DND-41 (cell line): ENCODE measurements at regions not wholly inside any gene's neighbourhood (a gene's known extent, or its start where the extent isn't known, plus 50 kb on each side); places are given as distances from the start of the nearest gene placed in this dataset.

Experiments
- ATAC-seq: fragments of 200-7000 bp; cut with Tn5 transposase; 3 replicates; pipeline ENCODE4 v1.9.1; 2021; ENCODE audit warnings: low read depth; ENCODE audit not compliant: insufficient read depth
- DNase-seq: peaks from one replicate; pipeline ENCODE4 v3.0.0-alpha.2; 2020
- H2AFZ ChIP-seq: 2 replicates; pipeline ENCODE4 v1.6.0; 2012; ENCODE audit warnings: low read depth, low read length
- H3K27ac ChIP-seq: 2 replicates; pipeline ENCODE4 v1.5.1; 2012; ENCODE audit warnings: low read length, inconsistent platforms
- H3K27me3 ChIP-seq: fragments of 200-600 bp; sonication (generic); 2 replicates; pipeline ENCODE4 v1.6.0; 2012; ENCODE audit warnings: low read length, mild to moderate bottlenecking, inconsistent platforms; ENCODE audit not compliant: insufficient read depth, poor library complexity
- H3K36me3 ChIP-seq: 2 replicates; pipeline ENCODE4 v1.5.1; 2012; ENCODE audit warnings: low read length, inconsistent platforms; ENCODE audit not compliant: insufficient read depth
- H3K4me1 ChIP-seq: 2 replicates; pipeline ENCODE4 v1.5.1; 2012; ENCODE audit warnings: mild to moderate bottlenecking, low read length; ENCODE audit not compliant: insufficient read depth
- H3K4me2 ChIP-seq: 2 replicates; pipeline ENCODE4 v1.6.0; 2012; ENCODE audit warnings: mild to moderate bottlenecking, moderate library complexity, low read length, inconsistent platforms; ENCODE audit not compliant: insufficient read depth
- H3K4me3 ChIP-seq, 2 experiments: fragments of 200-600 bp in 1 of 2; shearing (Covaris generic) in 1 of 2; 2 replicates each; pipeline ENCODE4 v1.5.1; 2012 to 2016; ENCODE audit warnings: inconsistent platforms in 2 of 2, low read length in 2 of 2, mild to moderate bottlenecking in 2 of 2, low read depth in 1 of 2, moderate library complexity in 1 of 2
- H3K79me2 ChIP-seq: 2 replicates; pipeline ENCODE4 v1.6.0; 2012; ENCODE audit warnings: low read length, inconsistent platforms; ENCODE audit not compliant: insufficient read depth
- H3K9ac ChIP-seq: 2 replicates; pipeline ENCODE4 v1.6.0; 2012; ENCODE audit warnings: low read depth, mild to moderate bottlenecking, inconsistent platforms, low read length, moderate library complexity
- H3K9me3 ChIP-seq: 2 replicates; pipeline ENCODE4 v1.5.1; 2012; ENCODE audit warnings: low read length, moderate library complexity, mild to moderate bottlenecking, inconsistent platforms; ENCODE audit not compliant: insufficient read depth, severe bottlenecking
- H4K20me1 ChIP-seq: 2 replicates; pipeline ENCODE4 v1.6.0; 2012; ENCODE audit warnings: low read length; ENCODE audit not compliant: insufficient read depth
- EZH2 ChIP-seq: IDR thresholded peaks from 3 replicates; pipeline ENCODE4 v1.6.1; 2012; ENCODE audit warnings: borderline replicate concordance, low read depth, mild to moderate bottlenecking, moderate library complexity, low read length, inconsistent platforms; ENCODE audit not compliant: severe bottlenecking
- TF ChIP-seq, protein P1 (sequence below): IDR thresholded peaks from 2 replicates; pipeline ENCODE4 v1.5.1; 2012; ENCODE audit warnings: borderline replicate concordance, low read length, moderate library complexity, mild to moderate bottlenecking; ENCODE audit not compliant: poor library complexity, severe bottlenecking; ENCODE audit errors: extremely low read depth

DNA sequence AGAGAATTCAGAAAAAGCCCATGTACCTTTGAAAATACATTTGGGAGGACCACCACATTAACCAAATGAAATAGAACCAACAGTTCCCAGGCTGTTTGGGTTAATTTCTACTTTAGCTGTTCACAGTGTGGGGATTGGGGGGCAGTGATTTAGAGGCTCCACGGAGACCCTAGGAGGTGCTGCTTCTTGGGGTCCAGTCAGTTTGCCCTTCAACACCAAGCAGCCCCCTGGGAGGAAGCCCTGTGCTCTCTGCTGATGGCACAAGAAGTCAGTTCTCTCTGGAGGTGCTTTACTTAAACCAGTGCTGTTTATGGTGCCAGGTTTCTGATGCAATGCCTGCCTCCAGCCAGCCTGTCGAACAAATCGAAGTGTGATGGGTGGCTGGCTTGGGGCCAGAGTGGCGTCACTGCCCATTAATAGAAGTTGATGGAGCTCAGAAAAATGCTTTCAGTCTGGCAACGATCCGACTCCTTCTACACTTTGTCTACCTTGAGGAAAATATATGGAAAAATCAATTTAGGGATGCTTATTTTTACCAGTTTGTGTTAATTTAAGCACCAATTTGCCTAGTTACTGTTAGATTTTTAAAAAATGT is 134.0 kb downstream of the SNX18 start:
- TF ChIP-seq EZH2: no peak
- TF ChIP-seq, protein P1, sequence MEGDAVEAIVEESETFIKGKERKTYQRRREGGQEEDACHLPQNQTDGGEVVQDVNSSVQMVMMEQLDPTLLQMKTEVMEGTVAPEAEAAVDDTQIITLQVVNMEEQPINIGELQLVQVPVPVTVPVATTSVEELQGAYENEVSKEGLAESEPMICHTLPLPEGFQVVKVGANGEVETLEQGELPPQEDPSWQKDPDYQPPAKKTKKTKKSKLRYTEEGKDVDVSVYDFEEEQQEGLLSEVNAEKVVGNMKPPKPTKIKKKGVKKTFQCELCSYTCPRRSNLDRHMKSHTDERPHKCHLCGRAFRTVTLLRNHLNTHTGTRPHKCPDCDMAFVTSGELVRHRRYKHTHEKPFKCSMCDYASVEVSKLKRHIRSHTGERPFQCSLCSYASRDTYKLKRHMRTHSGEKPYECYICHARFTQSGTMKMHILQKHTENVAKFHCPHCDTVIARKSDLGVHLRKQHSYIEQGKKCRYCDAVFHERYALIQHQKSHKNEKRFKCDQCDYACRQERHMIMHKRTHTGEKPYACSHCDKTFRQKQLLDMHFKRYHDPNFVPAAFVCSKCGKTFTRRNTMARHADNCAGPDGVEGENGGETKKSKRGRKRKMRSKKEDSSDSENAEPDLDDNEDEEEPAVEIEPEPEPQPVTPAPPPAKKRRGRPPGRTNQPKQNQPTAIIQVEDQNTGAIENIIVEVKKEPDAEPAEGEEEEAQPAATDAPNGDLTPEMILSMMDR: no peak
- no peak for DNase-seq

DNA sequence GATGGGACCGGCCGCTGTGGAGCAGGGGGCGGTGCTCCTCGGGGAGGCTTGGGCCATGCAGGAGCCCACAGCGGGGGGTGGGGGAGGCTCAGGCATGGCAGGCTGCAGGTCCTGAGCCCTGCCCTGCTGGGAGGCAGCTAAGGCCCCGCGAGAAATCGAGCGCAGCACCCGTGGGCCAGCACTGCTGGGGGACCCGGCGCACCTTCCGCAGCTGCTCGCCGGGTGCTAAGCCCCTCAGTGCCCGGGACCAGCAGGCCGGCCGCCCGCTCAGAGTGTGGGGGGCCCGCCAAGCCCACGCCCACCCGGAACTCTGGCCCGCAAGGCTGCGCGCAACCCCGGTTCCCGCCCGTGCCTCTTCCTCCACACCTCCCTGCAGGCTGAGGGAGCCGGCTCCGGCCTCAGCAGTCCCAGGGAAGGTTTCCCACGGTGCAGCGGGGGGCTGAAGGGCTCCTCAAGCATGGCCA is 131.5 kb downstream of the SNX18 start:
- Histone ChIP-seq H3K9ac (no peak overlapping the region), H3K27ac (no peak overlapping the region), H3K4me1 (peaks cover 28% of the 10 kb centered on the region), H3K4me3 (no peak overlapping the region), H3K27me3 (no peaks in the 10 kb centered on the region), H3K9me3 (no peaks in the 10 kb centered on the region), H4K20me1 (no peaks in the 10 kb centered on the region), H3K4me2 (no peak overlapping the region), H3K79me2 (no peaks in the 10 kb centered on the region), H2AFZ (no peak overlapping the region), H3K36me3 (no peaks in the 10 kb centered on the region)
- no peak for ATAC-seq
- TF ChIP-seq, protein P1: no peak
- TF ChIP-seq EZH2: no peak
- no peak for DNase-seq

More for the DNA sequence above, 134.0 kb downstream of the SNX18 start:
- peaks cover 13% of the 10 kb centered on the region for H3K4me1 ChIP-seq
- H3K9ac ChIP-seq: no peak overlapping the region
- H3K27me3 ChIP-seq: no peaks in the 10 kb centered on the region
- no peaks in the 10 kb centered on the region for H4K20me1 ChIP-seq
- H3K4me3 ChIP-seq: no peak overlapping the region
- no peaks in the 10 kb centered on the region for H3K36me3 ChIP-seq
- no peaks in the 10 kb centered on the region for H3K9me3 ChIP-seq
- H3K4me2 ChIP-seq: no peak overlapping the region
- H3K27ac ChIP-seq: no peak overlapping the region
- no peak overlapping the region for H2AFZ ChIP-seq
- ATAC-seq: no peak
- H3K79me2 ChIP-seq: no peaks in the 10 kb centered on the region

DNA sequence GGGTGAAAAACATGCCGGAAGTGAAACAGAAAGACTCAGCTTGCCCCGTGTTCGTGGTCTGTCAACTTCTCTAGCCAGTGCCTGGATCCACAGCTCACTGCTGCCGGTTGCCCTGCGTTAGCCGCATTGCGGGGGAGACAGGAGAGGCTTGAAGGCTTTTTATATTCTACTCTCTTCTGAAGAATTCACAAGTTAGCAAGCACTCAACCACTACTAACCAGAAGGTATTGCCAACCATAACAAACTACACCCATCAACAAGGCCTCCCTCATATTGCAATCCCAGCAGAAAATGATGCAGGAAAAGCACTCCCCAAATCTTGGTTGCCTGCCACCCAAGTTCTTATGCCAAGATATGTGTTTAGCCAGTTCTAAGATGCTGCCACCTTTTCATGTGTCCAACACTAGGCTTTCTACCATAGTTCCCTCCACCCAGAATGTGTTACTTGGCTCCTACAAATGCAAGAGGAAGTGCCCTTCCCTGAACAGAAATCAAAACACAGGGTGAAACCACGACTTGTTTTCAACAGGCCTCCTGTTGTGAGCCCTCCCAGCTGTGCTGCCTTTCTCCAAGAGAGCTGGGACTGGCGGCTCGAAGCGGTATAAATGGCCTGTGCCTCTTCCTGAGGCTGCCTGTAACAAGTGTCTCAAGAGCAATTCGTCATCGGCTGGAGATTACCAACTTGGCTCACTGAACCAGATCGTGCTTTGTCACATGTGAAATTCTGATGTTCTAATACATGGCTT is 129.0 kb downstream of the SNX18 start:
- Histone ChIP-seq H3K4me1 (peaks cover 28% of the 10 kb centered on the region), H3K9ac (peak overlapping the region; percentile 41)
- DNase-seq: peak; percentile 81

More for the DNA sequence above, 129.0 kb downstream of the SNX18 start:
- H3K4me3 ChIP-seq: peak overlapping the region in 1 of 2 experiments; percentile 43; a peak in 2 of 4 replicates
- peak; percentile 96 for ATAC-seq
- no peaks in the 10 kb centered on the region for H3K27me3 ChIP-seq
- H3K9me3 ChIP-seq: no peaks in the 10 kb centered on the region
- peak overlapping the region; percentile 58 for H2AFZ ChIP-seq
- H3K27ac ChIP-seq: peak overlapping the region; percentile 86
- no peaks in the 10 kb centered on the region for H4K20me1 ChIP-seq
- TF ChIP-seq EZH2: no peak
- TF ChIP-seq, protein P1: no peak
- peak overlapping the region; percentile 60 for H3K4me2 ChIP-seq
- H3K36me3 ChIP-seq: no peaks in the 10 kb centered on the region
- no peaks in the 10 kb centered on the region for H3K79me2 ChIP-seq
